Caco-2 (cell line): ENCODE measurements at regions not wholly inside any gene's neighbourhood (a gene's known extent, or its start where the extent isn't known, plus 50 kb on each side); places are given as distances from the start of the nearest gene placed in this dataset.

Experiments
- BruUV-seq: library from RNA; stranded (reverse); fragments of 400-500 nt; replicated peaks from 2 replicates; lab custom pipeline; 2021; lab: Mats Ljungman, UMichigan
- CTCF ChIA-PET: fragments of 300-600 bp; sonication (Branson Sonifier 250); formaldehyde crosslinking; loops from one replicate; lab custom pipeline; 2022; ENCODE audit warnings: antibody characterized with exemption; lab: Charles Lee
- POLR2A ChIA-PET: fragments of 300-600 bp; sonication (Branson Sonifier 250); formaldehyde crosslinking; loops from one replicate; lab custom pipeline; 2022; ENCODE audit warnings: antibody characterized with exemption; lab: Charles Lee
- DNase-seq, 2 experiments: peaks; one replicate each; pipeline versions ENCODE4 v3.0.0 to v3.0.0-alpha.2; 2020 to 2022
- H3K27me3 ChIP-seq: replicated peaks from 2 replicates; pipeline ENCODE4 v1.6.0; 2011; ENCODE audit warnings: low read length; ENCODE audit not compliant: control insufficient read depth, insufficient read depth
- H3K36me3 ChIP-seq: 2 replicates; pipeline ENCODE4 v1.5.1; 2011; ENCODE audit warnings: low read length; ENCODE audit not compliant: control insufficient read depth, insufficient read depth
- H3K4me1 ChIP-seq: fragments of 250-450 bp; sonication (Bioruptor Pico); 2 replicates; pipeline ENCODE4 v1.5.1; 2020; ENCODE audit warnings: mild to moderate bottlenecking
- H3K4me3 ChIP-seq: 2 replicates; pipeline ENCODE4 v1.5.1; 2011; ENCODE audit warnings: low read depth, mild to moderate bottlenecking, control low read depth, low read length
- H3K9me3 ChIP-seq: fragments of 250-450 bp; sonication (Bioruptor Pico); 2 replicates; pipeline ENCODE4 v1.5.1; 2020; ENCODE audit warnings: mild to moderate bottlenecking, moderate library complexity
- H3K27ac Mint-ChIP-seq: one replicate; pipeline ENCODE4 v1.8.0; 2022; ENCODE audit warnings: mixed read lengths; ENCODE audit not compliant: unreplicated experiment
- H3K27me3 Mint-ChIP-seq: one replicate; pipeline ENCODE4 v1.8.0; 2022; ENCODE audit warnings: mixed read lengths; ENCODE audit not compliant: insufficient read depth, unreplicated experiment
- H3K36me3 Mint-ChIP-seq: one replicate; pipeline ENCODE4 v1.8.0; 2022; ENCODE audit warnings: mild to moderate bottlenecking, mixed read lengths; ENCODE audit not compliant: insufficient read depth, unreplicated experiment
- H3K4me1 Mint-ChIP-seq: one replicate; pipeline ENCODE4 v1.8.0; 2022; ENCODE audit warnings: low read depth, mixed read lengths; ENCODE audit not compliant: unreplicated experiment
- H3K4me3 Mint-ChIP-seq: one replicate; pipeline ENCODE4 v1.8.0; 2022; ENCODE audit warnings: mild to moderate bottlenecking, moderate library complexity, mixed read lengths; ENCODE audit not compliant: unreplicated experiment
- H3K9me3 Mint-ChIP-seq: one replicate; pipeline ENCODE4 v1.8.0; 2022; ENCODE audit warnings: mixed read lengths; ENCODE audit not compliant: unreplicated experiment
- intact Hi-C: fragments of 100-400 bp; cut with micrococcal nuclease; formaldehyde crosslinking; loops from one replicate; pipeline ENCODE4 v1.10.0; 2022; ENCODE audit not compliant: unreplicated experiment
- TF ChIP-seq, protein P1 (sequence below), 2 experiments: fragments of 200-600 bp in 1 of 2; IDR thresholded peaks; 1 replicate in 1 of 2; 2 replicates in 1 of 2; pipeline versions ENCODE4 v1.5.1 to v1.8.0; 2011 to 2022; ENCODE audit warnings: antibody characterized with exemption in 1 of 2, control low read depth in 1 of 2, inconsistent platforms in 1 of 2, low read depth in 1 of 2, low read length in 1 of 2, mild to moderate bottlenecking in 1 of 2, moderate library complexity in 1 of 2; ENCODE audit not compliant: insufficient read depth in 1 of 2, severe bottlenecking in 1 of 2, unreplicated experiment in 1 of 2

DNA sequence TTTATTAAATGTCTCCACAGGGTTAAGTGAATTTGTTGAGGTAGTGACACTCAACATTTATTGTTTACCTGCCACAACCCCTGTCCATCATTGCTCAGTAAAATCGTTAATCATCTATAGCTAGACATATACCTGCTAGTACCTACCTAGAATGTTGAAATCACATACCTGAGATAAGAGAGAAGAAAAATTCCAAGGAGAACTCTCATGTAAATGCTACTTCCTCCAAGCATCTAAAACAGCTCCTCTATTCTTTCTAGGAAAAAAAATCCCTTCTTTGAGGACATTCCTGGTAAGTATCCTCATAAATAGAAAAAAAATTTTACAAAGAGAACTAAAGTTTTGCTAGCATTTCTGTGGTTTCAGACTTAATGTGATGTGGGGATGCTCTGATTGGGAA, 325.1 kb downstream of the DAD1 start:
- no TSS peak for BruUV-seq

DNA sequence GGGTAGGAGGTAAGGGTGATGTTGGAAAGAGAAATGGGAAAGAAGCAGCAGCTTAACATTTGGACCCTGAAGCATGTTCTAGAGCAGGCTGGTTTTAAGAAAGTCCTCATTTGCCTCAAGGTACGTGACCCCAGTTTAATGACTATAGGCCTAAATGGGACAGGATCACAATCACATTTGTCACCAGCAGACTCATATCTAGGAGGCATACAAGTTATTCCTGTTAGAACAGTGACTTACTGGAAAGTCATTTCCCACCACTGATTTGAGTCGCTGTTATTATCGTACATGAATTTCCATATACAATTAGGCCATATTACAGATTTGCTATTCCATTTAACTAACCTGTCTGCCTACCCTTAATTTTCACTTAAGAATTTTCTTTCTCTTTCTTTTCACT, 326.1 kb downstream of the DAD1 start:
- BruUV-seq, result no TSS peak
- POLR2A ChIA-PET, result no interaction called here
- no peak for DNase-seq
- H3K4me1 ChIP-seq, result peaks cover 45% of the 10 kb centered on the region
- CTCF ChIA-PET, result no interaction called here
- H3K27me3 ChIP-seq, result no peaks in the 10 kb centered on the region
- TF ChIP-seq, protein P1, sequence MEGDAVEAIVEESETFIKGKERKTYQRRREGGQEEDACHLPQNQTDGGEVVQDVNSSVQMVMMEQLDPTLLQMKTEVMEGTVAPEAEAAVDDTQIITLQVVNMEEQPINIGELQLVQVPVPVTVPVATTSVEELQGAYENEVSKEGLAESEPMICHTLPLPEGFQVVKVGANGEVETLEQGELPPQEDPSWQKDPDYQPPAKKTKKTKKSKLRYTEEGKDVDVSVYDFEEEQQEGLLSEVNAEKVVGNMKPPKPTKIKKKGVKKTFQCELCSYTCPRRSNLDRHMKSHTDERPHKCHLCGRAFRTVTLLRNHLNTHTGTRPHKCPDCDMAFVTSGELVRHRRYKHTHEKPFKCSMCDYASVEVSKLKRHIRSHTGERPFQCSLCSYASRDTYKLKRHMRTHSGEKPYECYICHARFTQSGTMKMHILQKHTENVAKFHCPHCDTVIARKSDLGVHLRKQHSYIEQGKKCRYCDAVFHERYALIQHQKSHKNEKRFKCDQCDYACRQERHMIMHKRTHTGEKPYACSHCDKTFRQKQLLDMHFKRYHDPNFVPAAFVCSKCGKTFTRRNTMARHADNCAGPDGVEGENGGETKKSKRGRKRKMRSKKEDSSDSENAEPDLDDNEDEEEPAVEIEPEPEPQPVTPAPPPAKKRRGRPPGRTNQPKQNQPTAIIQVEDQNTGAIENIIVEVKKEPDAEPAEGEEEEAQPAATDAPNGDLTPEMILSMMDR (IDR thresholded peaks at IDR 0.05; ENCODE audit: insufficient read depth in 1 of 2, low read depth in 1 of 2, low read length in 1 of 2, severe bottlenecking in 1 of 2, unreplicated experiment in 1 of 2), result no peak
- no peaks in the 10 kb centered on the region for H3K36me3 ChIP-seq
- H3K27ac Mint-ChIP-seq, result peak overlapping the region; percentile 68
- H3K4me3 ChIP-seq, result no peak overlapping the region
- H3K9me3 ChIP-seq, result no peaks in the 10 kb centered on the region
- intact Hi-C loops, result no loop called here
- H3K27me3 Mint-ChIP-seq, result no peaks in the 10 kb centered on the region
- no peaks in the 10 kb centered on the region for H3K36me3 Mint-ChIP-seq
- H3K4me3 Mint-ChIP-seq, result no peak overlapping the region
- peaks cover 24% of the 10 kb centered on the region for H3K9me3 Mint-ChIP-seq
- peaks cover 48% of the 10 kb centered on the region for H3K4me1 Mint-ChIP-seq

More for the DNA sequence above, 325.1 kb downstream of the DAD1 start:
- DNase-seq, result peak in 1 of 2 experiments; percentile 42
- Mint-ChIP-seq H3K36me3 (no peaks in the 10 kb centered on the region), H3K4me1 (peaks cover 48% of the 10 kb centered on the region), H3K27ac (peak overlapping the region; percentile 68), H3K4me3 (peak overlapping the region; percentile 32), H3K9me3 (peaks cover 24% of the 10 kb centered on the region), H3K27me3 (no peaks in the 10 kb centered on the region)
- H3K4me3 ChIP-seq, result no peak overlapping the region
- CTCF ChIA-PET, result interaction anchor here (0.6 to 2.1 kb wide), 13 partner anchors 8 to 559 kb away, joined by 3 to 17 read pairs (median 6); no protein-coding TSS in a partner anchor
- intact Hi-C loops, result loop anchor here (2.0 kb wide), 2 partner anchors 33 to 121 kb away; no protein-coding TSS in a partner anchor
- no peaks in the 10 kb centered on the region for H3K27me3 ChIP-seq
- TF ChIP-seq, protein P1 (IDR thresholded peaks at IDR 0.05; ENCODE audit: insufficient read depth in 1 of 2, low read depth in 1 of 2, low read length in 1 of 2, severe bottlenecking in 1 of 2, unreplicated experiment in 1 of 2), result no peak
- POLR2A ChIA-PET, result interaction anchor here (0.6 kb wide), 2 partner anchors 171 to 831 kb away, joined by 3 to 4 read pairs; partner anchors contain the start of gene C14orf119
- peaks cover 45% of the 10 kb centered on the region for H3K4me1 ChIP-seq
- no peaks in the 10 kb centered on the region for H3K36me3 ChIP-seq
- no peaks in the 10 kb centered on the region for H3K9me3 ChIP-seq

DNA sequence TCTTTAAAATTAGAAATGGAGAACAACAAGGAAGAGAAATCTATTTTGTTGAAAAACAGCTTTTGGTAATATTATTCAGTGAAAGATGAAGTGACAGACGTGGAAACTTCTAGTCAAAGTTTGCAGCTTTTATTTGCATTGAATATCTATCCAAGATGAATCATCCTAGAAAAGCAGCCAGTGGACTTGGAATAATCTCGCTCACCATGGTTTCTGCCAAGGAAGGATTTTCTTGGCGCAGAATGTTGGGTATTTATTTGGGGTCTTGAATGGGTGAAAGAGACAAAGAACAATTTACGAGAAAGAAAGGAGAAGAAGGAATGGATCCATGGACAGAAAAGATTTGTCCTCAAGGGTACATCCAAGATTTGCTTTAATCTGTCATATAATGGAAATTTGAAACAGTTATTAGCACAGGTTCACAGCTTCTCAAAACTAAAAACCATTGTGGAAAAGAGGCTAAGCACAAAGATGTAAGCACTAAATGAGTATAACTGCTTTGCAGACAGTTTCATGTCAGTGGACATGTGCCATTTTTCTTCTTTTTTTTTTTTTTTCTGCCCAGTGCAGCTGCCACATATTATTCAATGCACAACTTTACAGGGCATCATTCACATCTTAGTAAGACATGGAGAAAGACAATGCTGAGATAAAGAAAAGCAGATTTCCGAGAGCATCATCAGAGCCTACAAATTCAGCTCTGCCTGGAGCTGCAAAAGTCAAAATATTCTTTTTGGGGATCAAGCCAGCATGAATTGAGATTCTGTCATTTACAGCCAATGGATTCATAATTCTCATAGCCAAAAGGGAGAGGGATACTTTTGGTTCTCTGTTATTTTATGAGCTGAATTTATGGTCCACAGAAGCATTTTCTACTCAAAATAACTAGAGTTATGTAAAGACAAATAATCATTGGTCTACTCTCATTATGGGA, 333.7 kb downstream of the DAD1 start:
- POLR2A ChIA-PET, result no interaction called here
- no peaks in the 10 kb centered on the region for H3K36me3 ChIP-seq
- no peaks in the 10 kb centered on the region for H3K27me3 Mint-ChIP-seq
- no TSS peak for BruUV-seq
- no peaks in the 10 kb centered on the region for H3K4me1 ChIP-seq
- H3K4me1 Mint-ChIP-seq, result no peaks in the 10 kb centered on the region
- H3K4me3 ChIP-seq, result no peak overlapping the region
- no peak overlapping the region for H3K27ac Mint-ChIP-seq
- no peak for DNase-seq
- no peaks in the 10 kb centered on the region for H3K9me3 ChIP-seq
- H3K27me3 ChIP-seq, result no peaks in the 10 kb centered on the region
- no peak overlapping the region for H3K4me3 Mint-ChIP-seq
- TF ChIP-seq, protein P1 (IDR thresholded peaks at IDR 0.05; ENCODE audit: insufficient read depth in 1 of 2, low read depth in 1 of 2, low read length in 1 of 2, severe bottlenecking in 1 of 2, unreplicated experiment in 1 of 2), result no peak
- CTCF ChIA-PET, result interaction anchor here (0.5 kb wide), 1 partner anchor 9 kb away, joined by 3 read pairs; no protein-coding TSS in a partner anchor
- no peaks in the 10 kb centered on the region for H3K36me3 Mint-ChIP-seq
- no peaks in the 10 kb centered on the region for H3K9me3 Mint-ChIP-seq
- intact Hi-C loops, result no loop called here
